ENCODE measurements at regions not wholly inside any gene's neighbourhood (a gene's known extent, or its start where the extent isn't known, plus 50 kb on each side); places are given as distances from the start of the nearest gene placed in this dataset.

GRCh38 chr11:121961321-121961801 lies 154.7 kb downstream of the BLID start:
- H3K4me3 ChIP-seq (ENCODE audit: control insufficient read depth, low read depth, low read length): no peak overlapping the region
- no peak for TF ChIP-seq CTCF (conservative IDR thresholded peaks at IDR 0.05; ENCODE audit: control insufficient read depth, insufficient read depth, low read depth, low read length)
- DNase-seq (ENCODE audit: low read depth): no peak

- H3K4me3 ChIP-seq (ENCODE audit: control insufficient read depth, low read depth, low read length): no peak overlapping the region
- TF ChIP-seq CTCF (conservative IDR thresholded peaks at IDR 0.05; ENCODE audit: control insufficient read depth, insufficient read depth, low read depth, low read length): no peak
- DNase-seq (ENCODE audit: low read depth): no peak
Observed at GRCh38 chr11:121958971-121959325, 157.1 kb downstream of the BLID start.

DNA sequence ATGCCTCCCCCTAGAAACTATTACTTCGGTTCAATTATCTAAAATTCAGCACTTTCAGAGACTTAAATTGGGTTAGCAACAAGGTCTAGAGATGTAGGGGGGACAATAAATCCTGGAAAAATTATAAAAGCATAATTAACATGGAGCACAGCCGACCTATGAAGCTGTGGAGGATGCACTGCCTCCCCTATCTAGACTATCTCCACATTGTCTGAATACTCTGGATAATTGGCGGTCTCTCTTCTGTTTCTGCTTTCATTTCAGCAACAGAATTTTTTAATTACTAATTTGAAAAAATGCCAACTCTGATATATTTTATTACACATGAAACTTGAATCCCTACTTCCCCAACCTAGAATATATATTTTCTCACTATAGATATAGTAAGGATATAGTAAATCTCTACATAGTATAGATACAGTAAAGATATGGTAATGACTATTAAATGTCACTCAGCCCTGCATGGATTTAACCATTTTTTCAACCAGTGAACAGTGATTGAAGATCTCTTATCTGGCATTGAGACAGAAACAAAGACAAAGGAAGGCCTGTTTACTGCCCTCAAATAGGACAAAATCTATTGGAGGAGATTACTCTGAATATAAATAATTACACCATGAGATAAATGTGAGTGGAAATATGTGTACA lies 157.6 kb downstream of the BLID start:
- no peak overlapping the region for H3K4me3 ChIP-seq (ENCODE audit: control insufficient read depth, low read depth, low read length)
- DNase-seq (ENCODE audit: low read depth): no peak
- TF ChIP-seq CTCF (conservative IDR thresholded peaks at IDR 0.05; ENCODE audit: control insufficient read depth, insufficient read depth, low read depth, low read length): no peak

DNA sequence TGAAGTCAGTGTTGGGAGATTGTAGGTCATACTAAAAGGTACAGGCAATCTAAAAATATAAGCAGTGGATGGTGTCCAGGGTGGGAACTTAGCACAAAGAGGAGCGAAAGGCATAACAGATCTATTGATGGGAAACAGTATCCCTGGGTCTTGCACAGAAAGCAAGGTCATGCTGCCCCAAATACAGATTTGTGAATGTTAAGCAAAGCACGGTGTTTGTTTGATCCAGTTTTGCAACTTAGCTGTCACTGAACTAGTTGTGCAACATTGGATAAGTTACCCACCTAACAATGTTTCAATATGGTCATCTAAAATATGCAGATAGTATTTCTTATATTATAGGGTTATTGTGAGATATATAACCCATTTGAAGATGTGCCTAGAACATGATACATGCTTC lies 162.9 kb downstream of the BLID start:
- no peak overlapping the region for H3K4me3 ChIP-seq (ENCODE audit: control insufficient read depth, low read depth, low read length)
- TF ChIP-seq CTCF (conservative IDR thresholded peaks at IDR 0.05; ENCODE audit: control insufficient read depth, insufficient read depth, low read depth, low read length): no peak
- DNase-seq (ENCODE audit: low read depth): no peak

DNA sequence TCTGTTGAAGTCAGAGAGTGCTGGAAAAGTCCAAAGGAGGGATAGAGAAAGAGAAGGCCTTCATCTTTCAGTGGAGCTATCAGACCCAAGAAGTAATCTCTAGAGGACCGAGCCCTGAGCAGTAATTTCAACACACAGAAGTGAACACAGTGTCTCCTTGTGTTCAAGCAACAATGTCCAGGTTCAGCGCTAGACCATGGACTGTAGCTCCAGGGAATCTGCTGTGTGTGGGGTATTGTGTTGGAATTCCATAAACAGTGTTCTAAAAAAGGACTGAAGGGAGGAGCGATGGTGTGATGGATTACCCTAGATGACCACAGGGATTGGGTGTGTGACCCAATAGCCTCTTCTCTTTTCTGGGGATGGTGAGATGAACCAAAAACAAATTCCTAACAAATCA lies 165.9 kb downstream of the BLID start:
- no peak for TF ChIP-seq CTCF (conservative IDR thresholded peaks at IDR 0.05; ENCODE audit: control insufficient read depth, insufficient read depth, low read depth, low read length)

GRCh38 chr11:121946514-121946913 lies 169.5 kb downstream of the BLID start:
- TF ChIP-seq CTCF (conservative IDR thresholded peaks at IDR 0.05; ENCODE audit: control insufficient read depth, insufficient read depth, low read depth, low read length): no peak
- DNase-seq (ENCODE audit: low read depth): no peak
- H3K4me3 ChIP-seq (ENCODE audit: control insufficient read depth, low read depth, low read length): no peak overlapping the region

More for the DNA sequence above, 165.9 kb downstream of the BLID start:
- DNase-seq (ENCODE audit: low read depth): no peak
- no peak overlapping the region for H3K4me3 ChIP-seq (ENCODE audit: control insufficient read depth, low read depth, low read length)

Measured in fibroblast of mammary gland (primary cell).